HG02678 (cell line): ENCODE measurements at regions not wholly inside any gene's neighbourhood (a gene's known extent, or its start where the extent isn't known, plus 50 kb on each side); places are given as distances from the start of the nearest gene placed in this dataset.
"Not testable (repeated sequence)": the region's sequence is repeated elsewhere in the genome, so short reads cannot be mapped to it uniquely, and the experiment has no call there.

Experiments used
- ATAC-seq: cut with Tn5 transposase; IDR thresholded peaks from one replicate; pipeline ENCODE4 v1.9.1; 2021; ENCODE audit warnings: mild to moderate bottlenecking, moderate library complexity; ENCODE audit not compliant: unreplicated experiment

DNA sequence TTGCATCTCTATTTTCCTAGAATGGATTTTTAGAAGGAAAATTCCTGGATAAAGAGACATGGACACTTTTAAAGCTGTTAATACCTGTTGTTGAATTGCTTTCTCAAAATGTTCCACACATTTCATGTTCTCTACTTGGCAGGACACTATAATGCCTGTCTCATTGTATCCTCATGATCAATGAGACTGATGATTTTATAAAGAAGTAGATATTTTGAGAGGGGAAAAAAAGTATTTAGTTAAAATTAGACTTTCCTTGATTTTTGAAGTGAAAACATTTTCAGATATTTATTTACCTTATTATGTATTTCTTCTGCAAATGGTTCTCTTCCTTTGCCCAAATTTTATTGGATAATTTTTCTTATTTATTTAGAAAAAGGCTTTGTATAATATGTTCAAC lies 242.5 kb downstream of the MYCN start:
- no peak for ATAC-seq

DNA sequence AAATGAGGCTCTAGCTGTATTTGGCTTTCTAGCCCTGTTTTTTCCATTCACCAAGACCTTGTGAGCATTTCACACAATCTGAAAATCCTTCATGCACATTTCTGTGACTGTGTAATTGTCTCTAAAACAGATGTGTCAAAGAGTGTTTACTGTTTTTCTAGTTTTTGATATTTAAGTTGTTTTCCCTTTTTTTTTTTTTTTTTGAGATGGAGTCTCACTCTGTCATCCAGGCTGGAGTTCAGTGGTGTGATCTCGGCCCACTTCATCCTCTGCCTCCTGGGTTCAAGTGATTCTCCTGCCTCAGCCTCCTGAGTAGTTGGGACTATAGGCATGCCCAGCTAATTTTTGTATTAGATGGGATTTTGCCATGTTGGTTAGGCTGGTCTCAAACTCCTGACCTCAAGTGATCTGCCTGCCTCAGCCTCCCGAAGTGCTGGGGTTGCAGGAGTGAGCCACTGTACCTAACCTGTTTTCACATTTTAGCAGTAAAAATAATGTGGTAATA lies 242.0 kb downstream of the MYCN start:
- not testable (repeated sequence) for ATAC-seq

DNA sequence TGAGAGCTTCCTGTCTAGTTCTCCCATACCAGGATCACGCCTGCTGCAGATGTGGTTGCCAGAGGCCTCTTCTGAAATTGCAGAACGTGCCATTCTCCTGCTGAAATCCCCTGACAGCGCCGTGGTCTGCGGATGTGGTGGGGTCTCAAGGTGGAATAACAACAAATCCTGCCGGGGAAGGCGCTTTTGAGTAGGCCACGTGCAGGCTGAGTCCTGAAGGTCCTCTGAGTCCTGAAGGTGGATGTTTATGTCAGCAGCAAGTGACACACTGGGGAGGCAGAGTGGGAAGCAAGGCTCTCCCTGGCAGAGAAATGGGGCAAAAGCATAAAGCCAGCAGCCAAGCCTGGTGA lies 241.4 kb downstream of the MYCN start:
- no peak for ATAC-seq

DNA sequence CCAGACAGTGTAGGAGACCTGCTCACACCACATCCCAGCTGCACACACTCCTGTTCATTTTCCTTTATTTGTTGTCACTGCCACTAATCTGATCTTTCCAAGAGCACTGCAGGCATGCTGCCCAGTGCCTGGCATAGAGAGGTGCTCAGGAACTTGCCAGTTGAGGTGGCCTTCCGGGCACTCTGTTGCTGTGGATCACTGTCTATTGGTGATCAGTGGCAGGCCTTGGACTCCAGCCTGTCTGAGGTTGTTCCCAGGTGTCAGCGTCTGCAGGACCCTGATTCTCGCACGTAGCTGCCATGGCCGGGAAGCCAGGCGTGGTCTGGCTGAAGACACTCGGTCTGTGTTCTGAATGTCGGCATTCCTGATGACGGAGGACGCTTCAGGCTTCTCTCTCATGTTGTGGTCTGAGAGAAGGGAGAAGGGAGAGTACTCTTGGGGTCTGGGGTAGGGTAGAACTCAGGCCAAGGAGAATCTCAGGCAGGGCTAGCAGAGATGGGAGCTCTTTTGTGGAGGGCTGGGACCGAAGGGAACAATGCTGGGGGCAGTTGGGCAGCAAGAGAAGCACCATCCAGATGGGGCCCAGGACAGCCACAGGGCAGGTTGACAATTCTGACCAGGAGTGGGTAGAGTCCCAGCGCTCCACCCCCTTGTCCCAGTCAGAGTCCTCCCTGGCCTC lies 240.9 kb downstream of the MYCN start:
- no peak for ATAC-seq

DNA sequence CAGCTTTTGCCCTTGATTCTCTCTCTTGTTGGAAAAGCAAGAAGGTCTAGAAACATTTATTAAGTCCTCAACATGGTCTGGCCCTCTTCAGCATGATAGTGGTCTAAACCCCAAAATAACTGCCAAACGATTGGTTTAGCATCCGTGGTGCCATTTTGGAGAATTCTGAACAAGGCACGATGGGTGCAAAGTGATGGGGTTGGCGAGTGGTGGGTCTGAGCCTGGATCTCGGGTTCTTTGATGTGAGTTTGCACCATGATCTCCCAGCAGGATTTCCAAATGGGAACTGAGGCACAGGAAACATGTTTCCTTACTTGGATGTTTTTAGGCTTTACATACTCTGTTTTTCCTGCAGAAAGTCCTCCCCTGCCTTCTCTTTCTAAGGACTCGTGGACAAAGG lies 240.3 kb downstream of the MYCN start:
- ATAC-seq: no peak

DNA sequence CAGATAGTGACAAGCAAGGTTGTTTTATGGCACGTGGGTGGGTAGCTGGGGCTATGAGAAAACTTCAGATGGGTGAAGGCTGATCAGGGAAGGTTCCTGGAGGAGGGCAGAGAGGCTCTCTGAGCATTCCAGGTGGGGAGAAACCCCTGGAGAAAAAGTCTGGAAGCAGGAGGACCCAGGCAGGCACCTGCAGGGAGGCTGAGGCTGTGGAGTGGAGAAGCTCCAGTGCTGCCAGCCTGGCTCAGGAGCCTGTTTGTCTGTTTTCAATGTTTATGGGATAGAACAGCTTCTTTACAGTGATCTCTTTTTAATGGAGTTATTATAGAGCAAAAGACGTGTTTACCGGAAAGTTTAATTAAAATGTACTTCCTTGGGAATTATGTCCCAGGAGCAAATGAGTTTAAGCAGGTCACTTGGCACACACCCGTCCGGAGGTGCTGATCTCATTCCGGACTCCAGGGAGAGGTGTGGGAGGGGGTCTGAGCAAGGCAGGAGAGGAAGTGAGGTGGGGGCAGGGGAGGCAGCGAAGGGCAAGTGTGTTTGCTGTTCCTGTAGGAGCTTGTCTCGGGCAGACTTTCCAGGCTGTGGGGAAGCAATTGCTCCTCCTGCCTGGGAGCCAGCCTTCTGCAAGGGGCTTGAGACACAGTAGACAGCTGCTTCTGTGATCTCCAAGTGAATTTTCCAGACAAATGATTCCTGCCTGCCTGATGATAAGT lies 239.5 kb downstream of the MYCN start:
- ATAC-seq: no peak

DNA sequence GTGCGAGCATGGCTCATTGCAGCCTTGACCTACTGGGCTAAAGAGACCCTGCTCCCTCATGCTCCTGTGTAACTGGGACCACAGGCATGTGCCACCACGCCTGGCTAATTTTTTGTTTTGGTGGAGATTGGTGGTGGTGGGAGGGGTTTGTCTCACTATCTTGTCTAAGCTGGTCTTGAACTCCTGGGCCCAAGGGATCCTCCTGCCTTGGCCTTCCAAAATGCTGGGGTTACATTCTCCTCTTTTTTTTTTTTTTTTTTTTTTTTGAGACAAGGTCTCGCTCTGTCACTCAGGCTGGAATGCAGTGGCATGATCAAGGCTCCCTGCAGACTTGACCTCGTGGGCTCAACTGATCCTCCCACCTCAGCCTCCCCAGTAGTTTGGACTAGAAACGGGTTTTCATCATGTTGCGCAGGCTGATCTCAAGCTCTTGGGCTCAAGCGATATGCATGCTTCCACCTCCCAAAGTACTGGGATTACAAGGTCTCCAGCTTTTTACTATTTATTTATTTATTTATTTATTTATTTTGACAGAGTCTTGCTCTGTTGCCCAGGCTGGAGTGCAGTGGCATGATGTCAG lies 238.3 kb downstream of the MYCN start:
- ATAC-seq: no peak

DNA sequence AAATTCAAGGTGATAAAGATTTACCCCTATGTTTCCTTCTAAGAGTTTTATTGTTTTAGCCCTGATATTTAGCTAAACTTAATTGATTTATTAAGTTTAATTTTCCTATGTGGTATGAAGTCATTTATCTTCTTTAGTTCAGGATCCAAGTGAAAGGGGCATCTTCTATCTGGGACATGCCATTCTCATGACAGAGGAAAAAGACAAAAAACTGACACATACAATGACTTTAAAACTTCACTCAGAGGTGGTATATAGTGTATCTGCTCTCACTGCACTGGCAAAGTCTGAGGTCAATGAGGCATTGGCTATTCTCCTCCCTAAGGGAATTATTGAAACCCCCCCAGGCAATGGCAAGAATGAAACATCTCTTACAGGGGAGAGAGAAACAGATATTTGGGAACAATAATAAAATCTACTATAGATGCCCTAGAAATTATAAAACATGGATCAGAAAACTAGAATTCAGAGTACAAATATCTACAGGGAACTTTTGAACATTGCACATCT lies 237.4 kb downstream of the MYCN start:
- ATAC-seq: no peak

DNA sequence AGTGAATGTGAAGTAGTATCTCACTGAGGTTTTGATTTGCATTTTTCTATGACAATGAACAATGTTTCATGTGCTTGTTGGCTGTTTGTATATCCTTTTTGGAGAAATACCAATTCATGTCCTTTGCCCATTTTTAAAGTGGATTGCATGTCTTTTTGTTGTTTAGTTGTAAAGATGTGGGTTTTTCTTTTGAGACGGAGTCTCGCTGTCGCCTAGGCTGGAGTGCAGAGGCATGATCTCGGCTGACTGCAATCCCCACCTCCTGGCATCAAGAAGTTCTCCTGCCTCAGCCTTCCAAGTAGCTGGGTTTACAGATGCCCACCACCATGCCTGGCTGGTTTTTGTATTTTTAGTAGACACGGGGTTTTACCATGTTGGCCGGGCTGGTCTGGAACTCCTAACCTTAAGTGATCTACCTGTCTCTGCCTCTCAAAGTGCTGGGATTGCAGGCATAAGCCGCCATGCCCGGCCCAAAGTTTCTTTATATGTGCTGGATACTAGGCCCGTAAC lies 236.7 kb downstream of the MYCN start:
- ATAC-seq: no peak

DNA sequence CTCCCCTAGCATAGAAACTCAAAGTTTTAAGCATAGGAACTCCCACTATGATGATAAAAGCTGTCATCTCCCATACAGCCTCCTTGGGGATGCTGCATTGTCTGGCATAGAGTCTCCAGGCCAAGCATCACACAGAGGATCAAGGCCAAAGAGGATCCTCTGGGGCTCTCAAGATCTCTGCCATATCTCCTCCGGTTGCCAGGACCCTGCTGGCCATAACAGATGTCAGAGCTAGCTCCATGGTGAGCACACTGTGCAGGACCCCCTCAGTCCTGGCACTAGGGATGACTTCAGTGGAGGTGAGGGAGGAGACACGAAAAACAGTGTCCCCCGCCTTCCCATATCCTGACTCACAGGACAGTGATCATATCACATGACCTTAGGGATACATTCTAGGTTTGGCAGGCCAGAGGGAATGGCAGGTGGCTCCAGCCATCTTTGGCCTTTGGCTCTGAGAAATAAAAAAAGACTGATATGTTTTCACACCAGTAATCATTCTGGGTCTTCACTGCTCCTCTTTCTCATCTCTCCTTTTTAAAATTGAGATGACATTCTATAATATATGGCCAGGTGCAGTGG lies 235.0 kb downstream of the MYCN start:
- ATAC-seq: no peak

DNA sequence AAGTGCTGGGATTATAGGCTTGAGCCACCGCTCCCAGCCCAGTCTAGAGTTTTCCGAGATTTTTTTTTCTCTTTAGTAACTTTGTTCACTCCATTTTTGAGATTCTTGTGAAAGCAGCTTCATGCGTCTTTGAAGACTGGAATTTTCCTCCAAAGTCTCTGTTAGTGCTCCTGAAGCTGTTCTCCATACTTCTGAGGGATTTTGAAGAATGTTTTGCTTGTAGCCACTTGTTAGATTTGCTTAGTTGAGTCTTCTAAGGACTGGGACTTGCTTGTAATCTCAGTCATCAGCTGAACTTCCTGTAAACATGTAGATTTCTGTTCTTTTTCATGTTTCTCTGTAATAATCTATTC lies 234.3 kb downstream of the MYCN start:
- ATAC-seq: no peak

DNA sequence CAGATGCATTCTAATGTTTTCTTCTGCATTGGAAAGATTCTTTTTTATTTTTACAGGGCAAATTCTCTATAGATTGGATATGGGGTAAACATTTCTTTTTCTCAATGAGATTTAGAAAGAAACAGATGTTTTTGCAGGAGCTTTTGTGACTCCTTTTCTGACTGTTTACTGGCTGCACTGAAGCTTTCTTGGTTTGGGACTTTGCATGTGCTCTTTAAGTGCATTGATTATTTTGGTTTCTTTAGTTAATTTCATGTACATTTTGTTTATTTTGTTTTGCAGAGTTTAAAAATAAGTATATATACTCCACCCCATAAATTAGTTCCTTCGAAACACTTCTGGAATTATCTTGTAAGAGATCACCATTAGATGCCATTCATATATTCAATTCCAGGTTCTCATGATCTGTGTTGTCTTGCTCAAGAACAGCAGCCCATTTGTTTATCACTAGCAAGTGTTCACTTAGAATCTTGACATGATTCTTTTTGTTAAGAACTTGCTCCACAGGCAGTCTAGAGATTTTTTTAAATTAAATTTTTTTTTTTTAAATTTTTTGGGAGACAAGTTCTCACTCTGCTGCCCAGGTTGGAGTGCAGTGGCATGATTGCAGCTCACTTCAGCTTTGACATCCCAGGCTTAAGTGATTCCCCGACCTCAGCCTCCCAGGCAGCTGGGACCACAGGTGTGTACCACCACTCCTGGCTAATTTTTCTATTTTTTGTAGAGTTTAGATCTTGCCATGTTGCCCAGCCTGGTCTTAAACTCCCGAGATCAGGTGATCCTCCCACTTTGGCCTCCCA lies 233.7 kb downstream of the MYCN start:
- no peak for ATAC-seq

DNA sequence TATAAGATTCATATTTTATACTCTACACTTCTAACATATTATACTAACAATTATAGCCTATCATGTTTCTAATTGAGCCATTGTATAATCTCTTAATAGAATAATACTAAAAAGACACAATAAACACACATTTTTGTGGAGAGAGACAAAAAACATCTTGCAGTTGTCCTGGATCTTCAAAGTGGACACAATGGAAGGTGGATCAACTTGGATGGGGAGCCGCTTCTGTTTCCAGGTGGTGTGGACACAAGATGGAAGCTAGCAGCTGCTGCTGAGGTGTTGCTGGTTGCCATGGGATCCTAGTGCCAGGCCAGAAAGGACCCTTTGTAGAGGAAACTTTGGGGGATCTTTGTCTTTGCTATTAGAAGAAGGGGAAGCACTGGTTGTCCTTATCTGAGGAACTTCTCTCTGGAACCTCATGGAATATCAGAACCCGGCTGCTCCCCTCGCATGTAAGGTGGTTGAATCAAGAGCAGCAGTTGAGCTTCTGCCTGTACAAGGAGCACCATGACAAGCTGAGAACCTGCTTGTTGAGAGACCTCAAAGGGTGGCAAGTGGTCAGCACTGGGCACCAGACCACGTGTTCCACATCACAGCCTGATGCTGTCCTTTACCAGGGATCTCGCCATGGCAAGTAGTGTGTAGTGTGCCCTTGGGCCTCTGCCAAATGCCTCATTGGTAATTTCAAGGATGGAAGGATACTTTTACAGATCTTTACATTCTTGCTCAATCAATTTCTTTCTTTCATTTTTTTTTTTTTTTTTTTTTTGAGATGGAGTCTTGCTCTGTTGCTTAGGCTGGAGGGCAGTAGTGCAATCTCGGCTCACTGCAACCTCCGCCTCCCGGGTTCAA lies 232.2 kb downstream of the MYCN start:
- no peak for ATAC-seq

DNA sequence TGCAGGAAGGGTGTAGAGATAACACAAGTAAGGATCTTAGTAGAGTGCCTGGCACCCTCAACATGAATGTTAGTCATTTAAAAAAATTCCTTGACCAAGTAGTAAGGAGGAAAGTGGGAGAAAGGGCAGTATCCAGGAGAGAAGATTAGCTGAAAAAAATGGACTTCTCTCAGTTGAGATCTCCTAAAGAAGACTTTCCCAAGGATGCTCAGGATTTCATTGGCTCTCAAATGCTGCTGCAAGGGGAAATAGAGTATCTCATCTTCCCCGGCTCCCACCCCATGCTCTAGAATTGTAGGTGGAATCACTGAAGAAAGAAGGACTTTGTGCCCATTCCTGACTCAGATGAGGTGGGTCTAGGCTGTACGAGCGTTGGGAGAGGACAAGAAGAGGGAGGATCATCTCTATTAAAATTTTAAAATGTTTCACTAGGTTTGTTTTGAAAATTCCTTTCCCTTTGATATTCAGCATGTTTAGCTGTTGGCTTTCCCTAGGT lies 231.1 kb downstream of the MYCN start:
- no peak for ATAC-seq

DNA sequence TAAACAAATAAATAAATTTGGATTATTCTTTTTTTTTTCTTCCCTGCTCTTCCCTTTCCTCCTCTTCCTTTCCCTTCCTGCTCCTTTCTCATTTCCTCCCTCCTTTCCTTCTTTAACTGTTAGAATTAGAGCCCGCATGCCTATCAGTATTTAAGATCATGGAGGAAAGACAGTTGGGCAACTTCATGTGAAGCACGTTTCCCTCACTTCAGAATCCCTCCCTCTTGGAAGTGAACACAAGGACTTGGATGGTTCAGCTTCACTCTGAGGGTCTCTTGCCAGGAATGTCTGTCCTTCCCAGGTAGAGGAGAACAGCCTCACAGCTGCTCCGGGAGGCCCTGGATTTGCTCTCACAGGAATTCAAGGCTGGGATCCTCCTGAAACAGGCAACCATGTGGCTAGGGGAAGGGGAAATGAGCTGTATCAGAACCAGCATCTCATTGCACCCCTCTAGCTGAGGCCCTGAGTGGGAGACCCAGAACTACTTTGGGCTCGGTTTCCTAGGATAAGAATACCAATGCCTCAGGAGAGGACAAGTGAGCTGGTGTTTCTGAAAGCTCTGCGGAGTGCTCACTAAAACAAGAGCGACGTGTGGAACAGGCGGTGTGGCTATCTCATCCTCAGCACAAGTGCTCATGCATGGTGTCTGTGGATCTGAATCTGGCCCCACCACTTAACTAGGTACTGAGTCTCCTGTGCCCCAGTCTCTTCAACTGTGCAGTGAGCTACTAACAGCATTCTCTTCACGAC lies 230.5 kb downstream of the MYCN start:
- no peak for ATAC-seq

DNA sequence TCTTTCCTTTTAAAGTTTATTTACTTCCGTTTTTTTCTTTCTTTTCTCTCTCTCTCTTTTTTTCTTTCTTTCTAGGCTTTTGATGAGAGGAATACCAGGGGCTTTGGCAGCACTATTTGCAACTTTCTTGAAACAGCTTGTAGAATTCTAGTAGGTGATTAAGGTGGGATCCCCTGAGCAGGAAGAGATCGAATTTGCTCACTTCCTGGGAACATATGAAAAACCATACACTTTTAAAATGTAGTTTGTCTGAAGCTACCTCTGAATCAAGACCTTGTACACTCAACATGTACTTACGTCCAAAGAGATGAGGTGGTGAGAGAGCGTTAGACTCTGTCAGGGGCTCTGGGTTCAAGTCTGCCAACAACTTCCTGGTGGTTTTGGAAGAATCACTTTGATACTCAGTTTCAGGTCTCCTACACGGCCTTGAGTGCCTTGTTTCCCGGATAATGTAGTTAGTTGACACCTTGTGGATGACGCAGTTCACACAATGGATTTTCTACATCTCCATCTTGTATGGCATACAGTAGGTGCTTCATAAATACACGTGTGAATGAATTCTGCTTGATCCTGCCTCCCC lies 229.1 kb downstream of the MYCN start:
- ATAC-seq: no peak

DNA sequence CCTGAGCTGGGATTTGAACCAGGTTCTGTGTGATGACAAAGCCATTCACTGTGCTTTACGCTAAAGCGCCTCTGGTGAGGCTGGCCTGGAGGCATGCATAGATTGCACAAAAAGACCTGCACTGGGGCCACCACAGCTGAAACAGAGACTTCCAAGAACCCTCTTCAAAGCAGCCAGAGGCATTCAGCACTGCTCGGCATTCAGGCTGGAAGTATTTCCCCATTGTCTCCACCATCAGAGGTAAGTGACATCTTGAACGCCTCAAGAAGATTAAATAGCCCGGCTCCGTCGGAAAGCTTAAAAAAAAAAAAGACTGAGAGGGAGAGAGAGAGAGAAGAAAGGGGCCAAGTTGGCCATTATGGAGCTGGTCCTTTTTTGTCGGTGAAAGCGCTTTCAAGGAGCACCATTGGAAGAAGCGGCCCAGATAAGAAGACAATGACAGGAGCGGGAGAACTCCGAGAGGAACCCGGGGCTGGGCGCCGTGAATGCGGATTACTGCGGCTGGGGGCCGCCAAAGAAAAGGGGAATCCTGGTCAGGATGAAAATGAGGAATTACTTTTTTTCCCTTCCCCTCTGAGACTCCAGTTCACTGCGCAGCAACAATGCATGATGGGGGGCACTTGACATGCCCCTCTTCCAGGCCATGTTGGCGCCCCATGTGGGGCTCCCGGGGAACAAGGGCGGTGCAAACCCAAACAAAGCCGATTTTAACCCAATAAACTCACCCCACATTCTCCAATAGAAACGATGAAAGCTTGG lies 228.3 kb downstream of the MYCN start:
- no peak for ATAC-seq

DNA sequence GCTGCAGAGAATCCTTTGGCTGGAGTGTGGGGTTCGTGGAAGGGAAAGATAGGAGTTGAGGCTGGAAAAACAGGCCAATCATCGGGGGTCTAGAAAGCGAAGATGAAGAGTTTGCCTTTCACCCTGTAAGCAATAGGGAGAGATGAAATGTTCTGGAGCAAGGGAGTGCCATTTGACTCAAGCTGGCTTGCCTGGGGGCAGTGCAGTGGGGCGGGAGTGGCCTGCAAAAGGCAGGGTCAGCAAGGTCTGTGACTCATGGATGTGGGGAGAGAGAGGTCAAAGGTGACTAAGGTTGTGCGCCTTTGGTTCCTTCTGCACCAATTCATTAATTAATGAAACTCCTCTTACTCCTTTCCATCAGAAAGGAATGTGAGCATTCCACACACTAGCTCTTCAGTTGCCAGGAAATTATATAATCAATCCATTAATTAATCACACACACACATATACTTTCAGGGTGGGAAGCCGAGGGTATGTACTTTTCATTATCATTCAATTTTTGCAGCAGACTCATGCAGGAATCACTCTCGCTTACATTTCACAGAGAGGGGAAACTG lies 227.6 kb downstream of the MYCN start:
- no peak for ATAC-seq
